Loucy (cell line): ENCODE measurements at regions not wholly inside any gene's neighbourhood (a gene's known extent, or its start where the extent isn't known, plus 50 kb on each side); places are given as distances from the start of the nearest gene placed in this dataset.

Experiments
- H2AFZ ChIP-seq: fragments of 200-600 bp; sonication (generic); 2 replicates; pipeline ENCODE4 v1.6.0; 2016; ENCODE audit warnings: antibody characterized with exemption, mild to moderate bottlenecking, low read length, moderate library complexity
- H3F3A ChIP-seq: fragments of 200-600 bp; 2 replicates; pipeline ENCODE4 v1.6.0; 2016; ENCODE audit warnings: antibody characterized with exemption, low read depth, mild to moderate bottlenecking
- H3K27me3 ChIP-seq: fragments of 200-600 bp; sonication (generic); 2 replicates; pipeline ENCODE4 v1.6.1; 2014; ENCODE audit warnings: low read length, mild to moderate bottlenecking; ENCODE audit not compliant: insufficient read depth, poor library complexity, severe bottlenecking
- H3K36me3 ChIP-seq: fragments of 200-600 bp; sonication (generic); 2 replicates; pipeline ENCODE4 v1.6.1; 2016; ENCODE audit warnings: low read length; ENCODE audit not compliant: insufficient read depth
- H3K4me1 ChIP-seq: fragments of 200-600 bp; sonication (generic); 2 replicates; pipeline ENCODE4 v1.5.1; 2014; ENCODE audit warnings: low read length, mild to moderate bottlenecking; ENCODE audit not compliant: insufficient read depth, poor library complexity, severe bottlenecking
- H3K4me2 ChIP-seq: fragments of 200-600 bp; sonication (generic); 2 replicates; pipeline ENCODE4 v1.6.0; 2014; ENCODE audit warnings: antibody characterized with exemption, low read length, low read depth, mild to moderate bottlenecking; ENCODE audit not compliant: poor library complexity, severe bottlenecking
- H3K4me3 ChIP-seq: fragments of 200-600 bp; sonication (generic); 2 replicates; pipeline ENCODE4 v1.5.1; 2014; ENCODE audit warnings: low read length, mild to moderate bottlenecking, mixed read lengths; ENCODE audit not compliant: poor library complexity, severe bottlenecking
- H3K79me2 ChIP-seq: fragments of 200-600 bp; sonication (generic); 2 replicates; pipeline ENCODE4 v1.6.1; 2014; ENCODE audit warnings: low read length; ENCODE audit not compliant: insufficient read depth
- H3K9ac ChIP-seq: fragments of 200-600 bp; sonication (generic); 2 replicates; pipeline ENCODE4 v1.6.0; 2014; ENCODE audit warnings: mild to moderate bottlenecking, low read depth, low read length, moderate library complexity; ENCODE audit not compliant: poor library complexity, severe bottlenecking
- H3K9me2 ChIP-seq: fragments of 200-600 bp; sonication (generic); replicated peaks from 2 replicates; pipeline ENCODE4 v1.6.1; 2016; ENCODE audit warnings: low read depth, low read length, mixed read lengths
- H3K9me3 ChIP-seq: fragments of 200-600 bp; sonication (generic); 2 replicates; pipeline ENCODE4 v1.6.1; 2014; ENCODE audit warnings: mild to moderate bottlenecking, antibody characterized with exemption, low read length, low read depth; ENCODE audit not compliant: insufficient read depth
- H4K20me1 ChIP-seq: fragments of 200-600 bp; sonication (generic); 2 replicates; pipeline ENCODE4 v1.6.0; 2014; ENCODE audit warnings: antibody characterized with exemption, low read length, mild to moderate bottlenecking; ENCODE audit not compliant: insufficient read depth, poor library complexity, severe bottlenecking
- CTCF ChIP-seq: fragments of 200-600 bp; sonication (generic); conservative IDR thresholded peaks from 2 replicates; pipeline ENCODE4 v1.5.1; 2014; ENCODE audit warnings: mild to moderate bottlenecking, antibody characterized with exemption, low read length
- EZH2phosphoT487 ChIP-seq: fragments of 200-600 bp; IDR thresholded peaks from 2 replicates; pipeline ENCODE4 v1.6.1; 2018; ENCODE audit warnings: antibody characterized with exemption, mild to moderate bottlenecking, moderate library complexity, borderline replicate concordance

- H3K79me2 ChIP-seq: no peaks in the 10 kb centered on the region
- H3K4me1 ChIP-seq: no peaks in the 10 kb centered on the region
- no peaks in the 10 kb centered on the region for H3K36me3 ChIP-seq
- no peak overlapping the region for H2AFZ ChIP-seq
- no peaks in the 10 kb centered on the region for H4K20me1 ChIP-seq
- no peaks in the 10 kb centered on the region for H3K9me2 ChIP-seq
- H3F3A ChIP-seq: no peaks in the 10 kb centered on the region
- TF ChIP-seq EZH2phosphoT487 (no peak), CTCF (no peak)
- H3K4me2 ChIP-seq: no peak overlapping the region
- H3K9ac ChIP-seq: no peak overlapping the region
- no peaks in the 10 kb centered on the region for H3K9me3 ChIP-seq
- no peaks in the 10 kb centered on the region for H3K27me3 ChIP-seq
- no peak overlapping the region for H3K4me3 ChIP-seq
These were observed 79.4 kb downstream of the MAIP1 start for GRCh38 chr2:200034816-200035215.

- H3K4me3 ChIP-seq: no peak overlapping the region
- H4K20me1 ChIP-seq: no peaks in the 10 kb centered on the region
- H3K9me3 ChIP-seq: no peaks in the 10 kb centered on the region; the same call in 1 of the 2 replicates
- H2AFZ ChIP-seq: no peak overlapping the region
- no peak overlapping the region for H3K9ac ChIP-seq
- no peaks in the 10 kb centered on the region for H3K9me2 ChIP-seq
- H3F3A ChIP-seq: no peaks in the 10 kb centered on the region
- no peaks in the 10 kb centered on the region for H3K79me2 ChIP-seq
- H3K27me3 ChIP-seq: no peaks in the 10 kb centered on the region
- TF ChIP-seq EZH2phosphoT487: no peak
- no peak for TF ChIP-seq CTCF
- no peak overlapping the region for H3K4me2 ChIP-seq
- H3K36me3 ChIP-seq: no peaks in the 10 kb centered on the region
- H3K4me1 ChIP-seq: no peaks in the 10 kb centered on the region
These were observed 84.6 kb downstream of the MAIP1 start for GRCh38 chr2:200039724-200040650.

- H3K9ac ChIP-seq: no peak overlapping the region
- H2AFZ ChIP-seq: no peak overlapping the region
- no peaks in the 10 kb centered on the region for H3F3A ChIP-seq
- H4K20me1 ChIP-seq: no peaks in the 10 kb centered on the region
- no peaks in the 10 kb centered on the region for H3K79me2 ChIP-seq
- H3K9me3 ChIP-seq: no peaks in the 10 kb centered on the region; the same call in 1 of the 2 replicates
- no peaks in the 10 kb centered on the region for H3K9me2 ChIP-seq
- H3K4me3 ChIP-seq: no peak overlapping the region
- no peaks in the 10 kb centered on the region for H3K4me1 ChIP-seq
- H3K36me3 ChIP-seq: no peaks in the 10 kb centered on the region
- no peak for TF ChIP-seq CTCF
- no peak for TF ChIP-seq EZH2phosphoT487
- no peaks in the 10 kb centered on the region for H3K27me3 ChIP-seq
- no peak overlapping the region for H3K4me2 ChIP-seq
These were observed 85.4 kb downstream of the MAIP1 start for GRCh38 chr2:200040831-200041230.
